ENCODE measurements at regions not wholly inside any gene's neighbourhood (a gene's known extent, or its start where the extent isn't known, plus 50 kb on each side); places are given as distances from the start of the nearest gene placed in this dataset.

GRCh38 chr10:128431083-128431482 is 304.9 kb upstream of the MKI67 start:
- Mint-ChIP-seq H3K27me3 (ENCODE audit: low read depth) (no peaks in the 10 kb centered on the region), H3K36me3 (ENCODE audit: low read depth) (no peaks in the 10 kb centered on the region), H3K4me1 (ENCODE audit: low read depth) (no peaks in the 10 kb centered on the region), H3K27ac (no peak overlapping the region), H3K9me3 (no peaks in the 10 kb centered on the region), H3K4me3 (ENCODE audit: low read depth) (no peak overlapping the region)
- no peak for DNase-seq (ENCODE audit: low spot score)
- intact Hi-C loops (cut with micrococcal nuclease) = no loop called here

GRCh38 chr10:128431506-128431905 is 305.3 kb upstream of the MKI67 start:
- Mint-ChIP-seq H3K4me3 (ENCODE audit: low read depth) (no peak overlapping the region), H3K36me3 (ENCODE audit: low read depth) (no peaks in the 10 kb centered on the region), H3K4me1 (ENCODE audit: low read depth) (no peaks in the 10 kb centered on the region), H3K27ac (no peak overlapping the region), H3K27me3 (ENCODE audit: low read depth) (no peaks in the 10 kb centered on the region), H3K9me3 (no peaks in the 10 kb centered on the region)
- no peak for DNase-seq (ENCODE audit: low spot score)
- intact Hi-C loops (cut with micrococcal nuclease) = no loop called here

- Mint-ChIP-seq H3K9me3 (no peaks in the 10 kb centered on the region), H3K27ac (no peak overlapping the region), H3K4me3 (ENCODE audit: low read depth) (no peak overlapping the region), H3K36me3 (ENCODE audit: low read depth) (no peaks in the 10 kb centered on the region), H3K27me3 (ENCODE audit: low read depth) (no peaks in the 10 kb centered on the region), H3K4me1 (ENCODE audit: low read depth) (no peaks in the 10 kb centered on the region)
- intact Hi-C loops (cut with micrococcal nuclease) = no loop called here
- DNase-seq (ENCODE audit: low spot score) = no peak
Observed at GRCh38 chr10:128432011-128432410, 305.8 kb upstream of the MKI67 start.

GRCh38 chr10:128432423-128432822 is 306.2 kb upstream of the MKI67 start:
- no peak for DNase-seq (ENCODE audit: low spot score)
- no peaks in the 10 kb centered on the region for H3K36me3 Mint-ChIP-seq (ENCODE audit: low read depth)
- no peaks in the 10 kb centered on the region for H3K9me3 Mint-ChIP-seq
- H3K27ac Mint-ChIP-seq = no peak overlapping the region
- intact Hi-C loops (cut with micrococcal nuclease) = no loop called here
- H3K4me3 Mint-ChIP-seq (ENCODE audit: low read depth) = no peak overlapping the region
- H3K4me1 Mint-ChIP-seq (ENCODE audit: low read depth) = no peaks in the 10 kb centered on the region
- H3K27me3 Mint-ChIP-seq (ENCODE audit: low read depth) = no peaks in the 10 kb centered on the region

GRCh38 chr10:128435811-128436210 is 309.6 kb upstream of the MKI67 start:
- H3K27ac Mint-ChIP-seq = no peak overlapping the region
- peaks cover 4% of the 10 kb centered on the region for H3K9me3 Mint-ChIP-seq
- no peaks in the 10 kb centered on the region for H3K36me3 Mint-ChIP-seq (ENCODE audit: low read depth)
- no peak overlapping the region for H3K4me3 Mint-ChIP-seq (ENCODE audit: low read depth)
- no peaks in the 10 kb centered on the region for H3K4me1 Mint-ChIP-seq (ENCODE audit: low read depth)
- intact Hi-C loops (cut with micrococcal nuclease) = no loop called here
- H3K27me3 Mint-ChIP-seq (ENCODE audit: low read depth) = no peaks in the 10 kb centered on the region
- no peak for DNase-seq (ENCODE audit: low spot score)

- Mint-ChIP-seq H3K27ac (no peak overlapping the region), H3K27me3 (ENCODE audit: low read depth) (no peaks in the 10 kb centered on the region), H3K36me3 (ENCODE audit: low read depth) (no peaks in the 10 kb centered on the region), H3K4me1 (ENCODE audit: low read depth) (no peaks in the 10 kb centered on the region), H3K9me3 (peaks cover 4% of the 10 kb centered on the region), H3K4me3 (ENCODE audit: low read depth) (no peak overlapping the region)
- DNase-seq (ENCODE audit: low spot score) = no peak
- intact Hi-C loops (cut with micrococcal nuclease) = no loop called here
Observed at GRCh38 chr10:128437786-128438345, 311.6 kb upstream of the MKI67 start.

- no peak for DNase-seq (ENCODE audit: low spot score)
- intact Hi-C loops (cut with micrococcal nuclease) = no loop called here
- H3K4me3 Mint-ChIP-seq (ENCODE audit: low read depth) = no peak overlapping the region
- H3K9me3 Mint-ChIP-seq = peaks cover 4% of the 10 kb centered on the region
- H3K36me3 Mint-ChIP-seq (ENCODE audit: low read depth) = no peaks in the 10 kb centered on the region
- H3K27ac Mint-ChIP-seq = no peak overlapping the region
- H3K27me3 Mint-ChIP-seq (ENCODE audit: low read depth) = no peaks in the 10 kb centered on the region
- H3K4me1 Mint-ChIP-seq (ENCODE audit: low read depth) = no peaks in the 10 kb centered on the region
Observed at GRCh38 chr10:128438417-128439063, 312.3 kb upstream of the MKI67 start.

GRCh38 chr10:128440513-128441160 is 314.4 kb upstream of the MKI67 start:
- intact Hi-C loops (cut with micrococcal nuclease) = no loop called here
- H3K27ac Mint-ChIP-seq = no peak overlapping the region
- H3K9me3 Mint-ChIP-seq = peaks cover 4% of the 10 kb centered on the region
- H3K4me3 Mint-ChIP-seq (ENCODE audit: low read depth) = no peak overlapping the region
- DNase-seq (ENCODE audit: low spot score) = no peak
- H3K27me3 Mint-ChIP-seq (ENCODE audit: low read depth) = no peaks in the 10 kb centered on the region
- no peaks in the 10 kb centered on the region for H3K36me3 Mint-ChIP-seq (ENCODE audit: low read depth)
- H3K4me1 Mint-ChIP-seq (ENCODE audit: low read depth) = no peaks in the 10 kb centered on the region

GRCh38 chr10:128443925-128444518 is 317.8 kb upstream of the MKI67 start:
- no peak for DNase-seq (ENCODE audit: low spot score)
- Mint-ChIP-seq H3K4me1 (ENCODE audit: low read depth) (no peaks in the 10 kb centered on the region), H3K27me3 (ENCODE audit: low read depth) (no peaks in the 10 kb centered on the region), H3K9me3 (no peaks in the 10 kb centered on the region), H3K4me3 (ENCODE audit: low read depth) (no peak overlapping the region), H3K36me3 (ENCODE audit: low read depth) (no peaks in the 10 kb centered on the region), H3K27ac (no peak overlapping the region)
- intact Hi-C loops (cut with micrococcal nuclease) = no loop called here

GRCh38 chr10:128448796-128449195 is 322.6 kb upstream of the MKI67 start:
- H3K9me3 Mint-ChIP-seq = no peaks in the 10 kb centered on the region
- intact Hi-C loops (cut with micrococcal nuclease) = no loop called here
- H3K4me3 Mint-ChIP-seq (ENCODE audit: low read depth) = no peak overlapping the region
- DNase-seq (ENCODE audit: low spot score) = no peak
- H3K27ac Mint-ChIP-seq = no peak overlapping the region
- no peaks in the 10 kb centered on the region for H3K4me1 Mint-ChIP-seq (ENCODE audit: low read depth)
- H3K27me3 Mint-ChIP-seq (ENCODE audit: low read depth) = no peaks in the 10 kb centered on the region
- H3K36me3 Mint-ChIP-seq (ENCODE audit: low read depth) = no peaks in the 10 kb centered on the region

GRCh38 chr10:128451879-128452278 is 325.7 kb upstream of the MKI67 start:
- Mint-ChIP-seq H3K27ac (no peak overlapping the region), H3K36me3 (ENCODE audit: low read depth) (no peaks in the 10 kb centered on the region), H3K4me1 (ENCODE audit: low read depth) (no peaks in the 10 kb centered on the region), H3K9me3 (no peaks in the 10 kb centered on the region), H3K27me3 (ENCODE audit: low read depth) (no peaks in the 10 kb centered on the region), H3K4me3 (ENCODE audit: low read depth) (no peak overlapping the region)
- DNase-seq (ENCODE audit: low spot score) = no peak
- intact Hi-C loops (cut with micrococcal nuclease) = no loop called here

- H3K27me3 Mint-ChIP-seq (ENCODE audit: low read depth) = no peaks in the 10 kb centered on the region
- no peaks in the 10 kb centered on the region for H3K36me3 Mint-ChIP-seq (ENCODE audit: low read depth)
- no peaks in the 10 kb centered on the region for H3K9me3 Mint-ChIP-seq
- no peak overlapping the region for H3K4me3 Mint-ChIP-seq (ENCODE audit: low read depth)
- H3K27ac Mint-ChIP-seq = no peak overlapping the region
- intact Hi-C loops (cut with micrococcal nuclease) = no loop called here
- no peak for DNase-seq (ENCODE audit: low spot score)
- no peaks in the 10 kb centered on the region for H3K4me1 Mint-ChIP-seq (ENCODE audit: low read depth)
Observed at GRCh38 chr10:128456271-128456670, 330.0 kb upstream of the MKI67 start.

- Mint-ChIP-seq H3K36me3 (ENCODE audit: low read depth) (no peaks in the 10 kb centered on the region), H3K27ac (no peak overlapping the region), H3K4me3 (ENCODE audit: low read depth) (no peak overlapping the region), H3K9me3 (no peaks in the 10 kb centered on the region), H3K27me3 (ENCODE audit: low read depth) (no peaks in the 10 kb centered on the region), H3K4me1 (ENCODE audit: low read depth) (no peaks in the 10 kb centered on the region)
- DNase-seq (ENCODE audit: low spot score) = no peak
- intact Hi-C loops (cut with micrococcal nuclease) = no loop called here
Observed at GRCh38 chr10:128457136-128457535, 330.9 kb upstream of the MKI67 start.

Data from activated T-helper 2 cell treated with anti-CD3 and anti-CD28 coated beads, Interferon-gamma antibody, Interleukin-2, Interleukin-4, amounts not matched to agents 10 μg/mL and 5 μg/mL and 100 μg/mL, durations not matched to agents 14 hours and 24 hours and 36 hours (primary cell).